LNCAP (cell line): ENCODE measurements at regions not wholly inside any gene's neighbourhood (a gene's known extent, or its start where the extent isn't known, plus 50 kb on each side); places are given as distances from the start of the nearest gene placed in this dataset.

ENCODE experiments used
- TF ChIP-seq, protein P1 (sequence below): fragments of 450-650 bp; IDR thresholded peaks from 2 replicates; pipeline ENCODE4 v1.5.1; 2017; ENCODE audit warnings: mild to moderate bottlenecking

DNA sequence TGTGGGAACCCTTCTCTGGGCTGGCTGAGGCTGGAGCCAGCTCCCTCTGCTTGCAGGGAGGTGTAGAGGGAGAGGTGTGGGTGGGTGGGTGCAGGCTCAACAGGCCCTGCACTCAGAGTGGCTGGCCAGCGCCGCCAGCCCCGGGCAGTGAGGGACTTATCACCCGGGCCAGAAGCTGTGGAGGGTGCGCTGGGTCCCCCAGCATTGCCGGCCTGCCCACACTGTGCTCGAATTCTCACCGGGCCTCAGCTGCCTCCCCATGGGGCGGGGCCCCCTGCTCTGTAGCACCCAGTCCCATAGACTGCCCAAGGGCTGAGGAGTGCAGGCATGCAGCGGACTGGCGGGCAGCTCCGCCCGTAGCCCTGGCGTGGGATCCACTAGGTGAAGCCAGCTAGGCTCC lies 190.7 kb upstream of the TAC1 start:
- TF ChIP-seq, protein P1, sequence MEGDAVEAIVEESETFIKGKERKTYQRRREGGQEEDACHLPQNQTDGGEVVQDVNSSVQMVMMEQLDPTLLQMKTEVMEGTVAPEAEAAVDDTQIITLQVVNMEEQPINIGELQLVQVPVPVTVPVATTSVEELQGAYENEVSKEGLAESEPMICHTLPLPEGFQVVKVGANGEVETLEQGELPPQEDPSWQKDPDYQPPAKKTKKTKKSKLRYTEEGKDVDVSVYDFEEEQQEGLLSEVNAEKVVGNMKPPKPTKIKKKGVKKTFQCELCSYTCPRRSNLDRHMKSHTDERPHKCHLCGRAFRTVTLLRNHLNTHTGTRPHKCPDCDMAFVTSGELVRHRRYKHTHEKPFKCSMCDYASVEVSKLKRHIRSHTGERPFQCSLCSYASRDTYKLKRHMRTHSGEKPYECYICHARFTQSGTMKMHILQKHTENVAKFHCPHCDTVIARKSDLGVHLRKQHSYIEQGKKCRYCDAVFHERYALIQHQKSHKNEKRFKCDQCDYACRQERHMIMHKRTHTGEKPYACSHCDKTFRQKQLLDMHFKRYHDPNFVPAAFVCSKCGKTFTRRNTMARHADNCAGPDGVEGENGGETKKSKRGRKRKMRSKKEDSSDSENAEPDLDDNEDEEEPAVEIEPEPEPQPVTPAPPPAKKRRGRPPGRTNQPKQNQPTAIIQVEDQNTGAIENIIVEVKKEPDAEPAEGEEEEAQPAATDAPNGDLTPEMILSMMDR, result no peak

GRCh38 chr7:97555857-97556421 lies 175.9 kb upstream of the TAC1 start:
- TF ChIP-seq, protein P1, result no peak

DNA sequence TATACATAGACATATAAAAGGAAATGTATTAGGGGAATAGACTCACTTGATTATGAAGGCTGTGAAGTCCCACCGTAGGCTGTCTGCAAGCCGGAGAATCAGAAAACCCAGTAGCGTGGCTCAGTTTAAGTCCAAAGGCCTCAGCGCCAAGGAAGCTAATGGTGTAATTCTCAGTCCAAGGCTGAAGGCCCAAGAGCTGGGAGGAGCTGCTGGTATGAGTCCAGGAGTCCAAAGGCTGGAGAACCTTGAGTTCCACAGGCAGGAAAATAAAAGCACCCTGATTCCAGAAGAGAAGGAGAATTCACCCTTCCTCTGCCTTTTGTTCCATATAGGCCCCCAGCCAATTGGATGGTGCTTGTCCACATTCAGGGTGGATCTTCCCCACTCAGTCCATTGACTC lies 166.2 kb upstream of the TAC1 start:
- TF ChIP-seq, protein P1, result no peak

- TF ChIP-seq, protein P1, result no peak
Observed at GRCh38 chr7:97573065-97573464, 158.8 kb upstream of the TAC1 start.

GRCh38 chr7:97576043-97576442 lies 155.8 kb upstream of the TAC1 start:
- TF ChIP-seq, protein P1, result no peak

DNA sequence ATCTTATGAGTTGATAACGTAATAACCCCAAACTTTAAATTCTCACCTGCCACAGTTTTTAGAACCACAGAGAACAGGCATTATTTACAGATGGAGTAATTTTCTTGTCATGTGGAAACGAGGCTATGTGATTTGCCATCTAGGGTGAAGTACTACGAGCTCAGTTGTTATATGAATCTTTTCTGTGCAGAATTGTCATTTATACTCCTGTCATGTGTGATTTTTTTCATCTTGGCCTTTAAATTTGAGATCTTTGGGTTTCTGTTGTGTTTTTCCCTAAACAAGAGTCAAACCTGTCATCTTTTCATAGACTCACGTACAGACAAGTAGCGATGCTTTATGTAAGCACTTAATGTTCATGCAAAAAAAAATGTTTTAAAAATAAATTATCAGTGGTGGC lies 153.7 kb upstream of the TAC1 start:
- TF ChIP-seq, protein P1, result no peak

DNA sequence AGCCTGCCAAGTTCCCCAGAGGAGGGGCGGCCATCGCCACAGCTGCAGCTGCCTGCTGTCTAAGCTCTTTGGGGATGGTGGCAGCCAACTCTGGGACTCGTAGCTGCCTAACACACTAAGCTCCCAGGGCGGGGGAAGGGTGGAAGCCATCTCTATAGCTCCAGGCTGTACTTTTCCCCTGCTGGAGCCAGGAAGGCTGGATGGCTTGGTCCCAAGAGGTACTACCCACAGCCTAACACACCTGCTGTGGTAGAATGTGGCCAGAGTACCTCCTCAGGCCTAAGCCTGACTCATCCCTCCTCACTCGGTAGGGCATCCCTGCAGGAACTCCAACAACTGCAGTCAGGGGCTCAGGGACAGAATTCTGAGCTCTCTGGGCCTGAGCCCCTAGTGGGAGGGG lies 151.7 kb upstream of the TAC1 start:
- TF ChIP-seq, protein P1, result no peak

- TF ChIP-seq, protein P1, result no peak
Observed at GRCh38 chr7:97595439-97595838, 136.4 kb upstream of the TAC1 start.
